HFF-Myc (cell line): ENCODE measurements at regions not wholly inside any gene's neighbourhood (a gene's known extent, or its start where the extent isn't known, plus 50 kb on each side); places are given as distances from the start of the nearest gene placed in this dataset.

Experiments used
- DNase-seq: peaks from one replicate; pipeline ENCODE4 v3.0.0-alpha.2; 2011; ENCODE audit warnings: low read depth; ENCODE audit errors: extremely low read depth
- H3K4me3 ChIP-seq: replicated peaks from 2 replicates; pipeline ENCODE4 v1.5.1; 2011; ENCODE audit warnings: low read depth, mild to moderate bottlenecking, control low read depth, low read length
- TF ChIP-seq, protein P1 (sequence below): IDR thresholded peaks from 2 replicates; pipeline ENCODE4 v1.5.1; 2012; ENCODE audit warnings: mild to moderate bottlenecking, low read depth, low read length, control low read depth; ENCODE audit errors: missing control alignments

DNA sequence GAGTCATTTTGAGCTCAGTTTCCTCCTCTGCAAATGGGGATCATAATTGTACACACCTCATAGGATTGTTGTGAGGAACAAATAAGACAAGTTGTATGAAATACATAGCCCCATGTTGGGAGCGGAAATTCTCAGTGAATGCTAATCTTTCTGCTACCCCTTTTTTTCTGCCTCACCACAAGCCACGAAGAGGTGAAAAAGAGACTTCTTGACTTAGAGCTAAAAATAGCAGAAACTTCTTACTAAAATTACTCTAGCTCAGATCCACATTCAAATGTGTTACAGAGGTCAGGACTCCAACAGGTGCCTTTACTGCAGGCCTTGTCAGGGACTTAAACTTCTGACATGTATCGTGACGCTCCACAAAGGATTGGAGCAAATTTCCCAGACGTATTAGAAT, 128.5 kb downstream of the MIAT start:
- TF ChIP-seq, protein P1, sequence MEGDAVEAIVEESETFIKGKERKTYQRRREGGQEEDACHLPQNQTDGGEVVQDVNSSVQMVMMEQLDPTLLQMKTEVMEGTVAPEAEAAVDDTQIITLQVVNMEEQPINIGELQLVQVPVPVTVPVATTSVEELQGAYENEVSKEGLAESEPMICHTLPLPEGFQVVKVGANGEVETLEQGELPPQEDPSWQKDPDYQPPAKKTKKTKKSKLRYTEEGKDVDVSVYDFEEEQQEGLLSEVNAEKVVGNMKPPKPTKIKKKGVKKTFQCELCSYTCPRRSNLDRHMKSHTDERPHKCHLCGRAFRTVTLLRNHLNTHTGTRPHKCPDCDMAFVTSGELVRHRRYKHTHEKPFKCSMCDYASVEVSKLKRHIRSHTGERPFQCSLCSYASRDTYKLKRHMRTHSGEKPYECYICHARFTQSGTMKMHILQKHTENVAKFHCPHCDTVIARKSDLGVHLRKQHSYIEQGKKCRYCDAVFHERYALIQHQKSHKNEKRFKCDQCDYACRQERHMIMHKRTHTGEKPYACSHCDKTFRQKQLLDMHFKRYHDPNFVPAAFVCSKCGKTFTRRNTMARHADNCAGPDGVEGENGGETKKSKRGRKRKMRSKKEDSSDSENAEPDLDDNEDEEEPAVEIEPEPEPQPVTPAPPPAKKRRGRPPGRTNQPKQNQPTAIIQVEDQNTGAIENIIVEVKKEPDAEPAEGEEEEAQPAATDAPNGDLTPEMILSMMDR, result no peak
- H3K4me3 ChIP-seq, result no peak overlapping the region
- no peak for DNase-seq

DNA sequence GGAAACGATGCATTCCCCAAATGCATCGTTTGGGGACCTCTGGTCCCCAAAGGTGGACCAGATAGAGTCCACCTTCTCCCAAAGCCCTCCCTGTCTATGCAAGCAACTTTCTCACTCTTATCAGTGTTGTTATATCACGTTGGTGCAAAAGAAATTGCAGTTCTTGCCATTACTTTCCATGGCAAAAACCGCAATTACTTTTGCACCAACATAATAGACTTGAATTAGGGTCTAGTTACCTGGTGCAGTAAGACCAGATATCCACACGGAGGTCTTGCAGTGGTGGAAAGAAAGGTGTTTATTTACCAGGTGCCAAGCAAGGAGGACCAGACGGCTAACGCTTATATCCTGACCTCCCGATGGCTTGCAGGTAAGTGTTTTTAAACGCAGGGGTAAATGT, 129.0 kb downstream of the MIAT start:
- TF ChIP-seq, protein P1, result no peak
- H3K4me3 ChIP-seq, result no peak overlapping the region
- no peak for DNase-seq

- no peak overlapping the region for H3K4me3 ChIP-seq
- TF ChIP-seq, protein P1, result no peak
- DNase-seq, result no peak
These were observed 132.6 kb downstream of the MIAT start for GRCh38 chr22:26789951-26790350.

GRCh38 chr22:26792522-26792921, 135.1 kb downstream of the MIAT start:
- DNase-seq, result no peak
- H3K4me3 ChIP-seq, result no peak overlapping the region
- TF ChIP-seq, protein P1, result no peak

- no peak for DNase-seq
- TF ChIP-seq, protein P1, result no peak
- H3K4me3 ChIP-seq, result no peak overlapping the region
These were observed 139.4 kb downstream of the MIAT start for GRCh38 chr22:26796785-26797184.

DNA sequence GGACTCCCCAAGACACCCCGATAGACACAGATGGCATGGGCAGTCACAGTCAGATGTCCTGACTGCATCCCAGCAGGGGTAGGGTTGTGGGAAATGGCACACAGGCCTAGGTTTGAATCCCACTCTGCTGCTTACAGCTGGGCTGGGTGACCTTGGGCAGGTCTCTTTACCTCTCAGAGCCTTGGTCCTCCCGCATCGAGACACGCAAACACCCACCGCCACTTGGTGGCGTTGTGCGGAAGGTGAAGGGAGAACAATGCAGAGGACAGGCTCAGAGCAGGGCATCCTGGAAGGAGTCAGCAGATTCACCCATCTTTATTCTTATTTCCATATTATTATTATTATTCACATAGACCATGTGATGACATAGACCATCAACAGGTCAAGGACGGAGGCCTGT, 140.5 kb downstream of the MIAT start:
- DNase-seq, result no peak
- TF ChIP-seq, protein P1, result no peak
- H3K4me3 ChIP-seq, result no peak overlapping the region

- TF ChIP-seq, protein P1, result no peak
- DNase-seq, result no peak
- no peak overlapping the region for H3K4me3 ChIP-seq
These were observed 141.2 kb downstream of the MIAT start for GRCh38 chr22:26798462-26799065.
